Iris pigment epithelial cell (primary cell): ENCODE measurements at regions not wholly inside any gene's neighbourhood (a gene's known extent, or its start where the extent isn't known, plus 50 kb on each side); places are given as distances from the start of the nearest gene placed in this dataset.
A peak's percentile ranks its signal among the peaks of the same experiment; 100 is the strongest.

Experiments
- DNase-seq: peaks from one replicate; pipeline ENCODE4 v3.0.0-alpha.2; 2011; ENCODE audit warnings: low read depth

DNA sequence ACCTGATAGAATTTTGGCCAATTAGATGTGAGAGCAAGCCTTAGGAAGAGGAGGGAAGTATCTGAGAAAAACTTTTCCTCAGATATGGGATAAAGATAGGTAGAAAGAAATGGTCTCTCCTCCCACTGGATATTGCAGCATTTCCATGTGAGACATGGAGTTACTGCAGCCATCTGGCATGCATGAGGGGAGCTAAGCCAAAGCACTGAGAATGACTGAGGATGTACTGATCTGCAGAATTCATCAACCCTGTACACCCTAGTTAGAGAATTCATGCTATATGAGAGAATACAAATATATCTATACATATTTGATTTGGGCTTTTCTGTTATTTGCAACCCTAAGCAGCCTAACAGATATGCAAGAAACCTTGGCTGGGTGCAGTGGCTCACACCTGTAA lies 52.5 kb upstream of the RPL34 start:
- DNase-seq = no peak

DNA sequence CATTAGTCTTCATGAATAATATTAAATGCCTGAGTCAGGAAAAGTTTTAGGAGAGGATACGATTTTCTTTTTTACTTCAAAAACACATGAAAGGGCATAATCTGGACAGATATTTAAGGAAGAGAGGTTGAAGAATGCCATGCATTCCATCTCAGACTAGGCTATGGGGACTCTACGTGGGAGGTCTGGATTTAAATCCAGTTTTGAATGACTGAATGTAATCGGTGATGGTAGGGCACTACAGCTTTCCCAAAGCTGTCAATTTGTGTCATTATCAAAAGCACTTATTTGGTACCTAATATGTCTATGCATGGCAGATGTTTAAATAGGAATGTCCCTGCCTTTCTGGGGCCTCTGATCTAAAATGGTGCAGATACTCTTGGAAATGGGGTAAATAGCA lies 59.3 kb upstream of the RPL34 start:
- DNase-seq = no peak

- no peak for DNase-seq
These were observed 59.8 kb upstream of the RPL34 start for GRCh38 chr4:108560616-108561015.

DNA sequence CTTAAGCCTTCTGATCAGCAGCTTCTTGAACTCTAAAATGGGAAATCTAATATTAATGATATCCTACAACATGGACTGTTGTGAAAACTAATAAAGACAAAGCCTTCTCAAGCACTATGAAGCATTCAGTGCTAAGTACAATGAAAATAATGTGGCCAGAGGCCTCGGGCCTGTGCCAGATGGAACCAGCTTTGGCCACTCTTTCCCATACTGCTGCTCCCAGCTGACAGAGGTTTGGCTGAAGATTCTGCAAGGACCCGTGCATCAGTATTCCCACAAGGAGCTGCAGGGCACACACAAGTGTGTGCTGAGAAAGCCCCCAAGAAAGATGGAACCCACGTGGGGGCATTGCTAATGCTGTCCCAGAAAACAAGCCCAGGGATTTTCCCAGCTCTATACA lies 60.5 kb upstream of the RPL34 start:
- no peak for DNase-seq

GRCh38 chr4:108559068-108559793 lies 61.1 kb upstream of the RPL34 start:
- DNase-seq = no peak

DNA sequence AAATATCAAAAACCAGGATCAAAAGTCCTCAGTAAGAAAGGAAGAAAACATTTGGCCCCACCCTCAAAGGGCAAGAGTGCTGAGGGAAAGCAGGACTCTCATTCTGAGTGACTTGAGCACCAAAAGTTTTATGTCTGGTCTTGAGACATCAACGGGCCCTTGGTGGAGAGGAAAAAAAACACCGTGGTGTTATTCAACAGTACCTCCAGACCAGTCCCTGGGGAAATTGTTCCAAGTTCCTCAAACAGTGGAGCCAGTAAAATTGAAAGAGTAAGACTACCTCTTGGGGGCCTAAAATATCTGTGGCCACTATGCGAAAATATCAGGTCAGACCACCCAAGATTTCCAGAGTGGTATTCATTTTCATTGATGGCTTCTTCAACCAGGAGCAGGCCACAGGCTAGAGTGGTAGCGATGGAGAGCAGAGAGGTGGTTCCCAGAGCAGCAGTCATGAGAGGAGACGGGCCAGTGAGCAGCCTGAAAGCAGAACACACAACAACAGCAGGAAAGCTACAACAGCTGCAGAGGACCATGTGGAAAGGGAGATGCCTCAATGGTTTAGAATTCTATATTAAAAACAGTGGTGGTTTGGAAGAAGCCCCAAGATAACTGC lies 63.7 kb upstream of the RPL34 start:
- no peak for DNase-seq

GRCh38 chr4:108556166-108556565 lies 64.2 kb upstream of the RPL34 start:
- no peak for DNase-seq

GRCh38 chr4:108555701-108556100 lies 64.7 kb upstream of the RPL34 start:
- DNase-seq = no peak

DNA sequence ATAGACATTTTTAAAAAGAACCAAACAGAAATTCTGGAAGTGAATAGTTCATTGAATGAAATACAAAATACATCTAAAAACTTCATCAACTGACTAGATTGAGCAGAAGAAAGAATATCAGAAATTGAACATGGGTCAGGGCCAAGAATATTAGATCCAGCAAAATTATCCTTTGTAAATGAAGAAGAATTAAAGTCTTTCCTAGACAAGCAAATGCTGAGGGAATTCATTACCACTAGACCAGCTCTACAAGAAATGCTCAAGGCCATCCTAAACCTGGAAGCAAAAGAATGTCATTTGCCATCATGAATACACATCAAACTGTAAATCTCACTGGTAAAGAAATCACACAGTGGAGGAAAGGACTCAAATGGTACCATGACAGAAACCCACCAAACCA lies 72.7 kb upstream of the RPL34 start:
- DNase-seq = no peak

GRCh38 chr4:108546728-108547127 lies 73.6 kb upstream of the RPL34 start:
- no peak for DNase-seq

- DNase-seq = peak; percentile 33
These were observed 75.9 kb upstream of the RPL34 start for GRCh38 chr4:108544481-108544880.

DNA sequence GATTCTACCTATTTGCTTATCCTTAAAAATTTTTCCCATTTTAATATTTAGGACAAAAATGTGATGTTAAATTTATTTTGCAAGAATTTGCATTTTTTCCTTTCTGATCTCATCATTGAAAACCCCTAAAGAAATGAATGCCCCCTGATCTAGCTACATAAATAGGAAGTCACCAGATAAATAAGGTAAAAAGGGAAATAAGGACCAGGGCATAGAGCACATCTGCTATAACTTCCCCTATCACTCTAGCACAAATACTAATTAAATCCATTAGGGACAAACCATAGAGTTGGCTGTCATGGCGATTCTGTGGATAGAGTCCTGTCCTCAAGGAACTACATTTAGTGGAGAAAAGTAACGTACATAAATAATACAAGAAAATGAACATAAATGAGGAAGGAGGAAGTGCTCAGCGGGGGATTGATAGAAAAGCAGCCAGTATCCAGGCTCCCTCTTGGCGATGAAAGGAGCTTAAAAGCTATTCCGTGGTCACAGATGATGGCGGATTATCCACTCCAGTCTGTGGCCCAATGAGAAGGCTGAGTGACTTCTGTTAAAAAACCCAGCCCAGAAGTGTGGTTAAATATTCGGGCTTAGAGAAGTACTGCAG lies 76.9 kb upstream of the RPL34 start:
- DNase-seq = no peak

- DNase-seq = no peak
These were observed 79.8 kb upstream of the RPL34 start for GRCh38 chr4:108540536-108540935.

GRCh38 chr4:108536577-108536976 lies 83.8 kb upstream of the RPL34 start:
- DNase-seq = no peak

DNA sequence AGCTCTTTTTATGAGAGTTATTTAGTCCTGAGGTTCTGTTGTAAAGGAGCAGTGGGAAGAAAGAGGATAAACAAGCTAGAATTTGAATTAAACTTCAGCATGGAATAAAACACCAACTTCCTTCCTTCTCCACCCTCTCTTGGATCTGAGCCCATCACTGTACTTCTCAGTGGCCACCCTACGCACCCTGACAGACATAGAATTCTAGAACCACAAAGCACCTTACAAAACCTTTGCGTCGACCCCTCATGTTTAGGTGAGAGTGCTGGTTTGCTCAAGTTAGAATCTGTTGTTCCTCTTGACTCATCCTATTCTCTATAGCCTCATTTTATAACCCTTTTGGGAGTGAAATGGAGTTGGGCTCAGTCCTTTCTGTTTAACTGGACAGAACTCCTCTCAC lies 84.6 kb upstream of the RPL34 start:
- no peak for DNase-seq

DNA sequence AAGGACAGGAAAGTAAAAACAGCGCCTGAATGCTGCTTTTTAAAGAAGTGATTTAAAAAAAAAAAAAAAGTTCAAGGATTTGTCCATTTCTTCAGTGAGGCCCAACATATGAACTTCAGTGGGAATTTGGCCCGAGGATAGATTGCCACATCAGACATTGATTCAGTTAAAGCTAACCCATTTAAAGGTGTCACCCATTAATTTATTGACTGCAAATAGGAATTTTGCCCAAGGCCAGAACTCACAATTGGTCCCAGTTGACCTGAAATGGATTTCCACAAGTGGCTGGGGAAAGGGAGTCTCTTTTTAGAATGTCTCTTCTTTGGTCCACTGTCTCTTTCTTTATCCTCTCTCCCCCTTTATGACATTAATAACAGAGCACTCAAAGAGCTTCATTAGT lies 86.5 kb upstream of the RPL34 start:
- no peak for DNase-seq

- DNase-seq = peak; percentile 29
These were observed 87.0 kb upstream of the RPL34 start for GRCh38 chr4:108533245-108533844.

GRCh38 chr4:108532738-108533137 lies 87.6 kb upstream of the RPL34 start:
- DNase-seq = no peak

- DNase-seq = no peak
These were observed 88.2 kb upstream of the RPL34 start for GRCh38 chr4:108532187-108532586.

DNA sequence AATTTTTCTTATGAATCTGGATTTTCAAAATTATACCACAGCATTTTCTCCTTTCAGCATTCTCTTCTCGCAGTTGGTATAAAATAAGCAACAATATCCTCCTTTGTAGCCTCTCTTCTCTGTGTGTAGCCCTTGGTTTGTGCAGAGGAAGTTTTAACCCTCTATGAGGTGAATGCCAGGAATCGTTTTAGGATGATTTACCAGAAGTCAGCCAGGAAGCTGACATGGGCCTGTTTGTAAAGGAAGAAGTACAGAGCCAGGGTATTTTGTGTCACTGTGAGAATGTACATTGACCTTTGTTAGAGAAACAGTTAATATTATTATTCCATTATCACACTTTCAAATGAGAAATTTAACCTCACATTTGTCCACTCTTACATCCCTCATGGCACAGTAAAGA lies 88.9 kb upstream of the RPL34 start:
- DNase-seq = no peak

DNA sequence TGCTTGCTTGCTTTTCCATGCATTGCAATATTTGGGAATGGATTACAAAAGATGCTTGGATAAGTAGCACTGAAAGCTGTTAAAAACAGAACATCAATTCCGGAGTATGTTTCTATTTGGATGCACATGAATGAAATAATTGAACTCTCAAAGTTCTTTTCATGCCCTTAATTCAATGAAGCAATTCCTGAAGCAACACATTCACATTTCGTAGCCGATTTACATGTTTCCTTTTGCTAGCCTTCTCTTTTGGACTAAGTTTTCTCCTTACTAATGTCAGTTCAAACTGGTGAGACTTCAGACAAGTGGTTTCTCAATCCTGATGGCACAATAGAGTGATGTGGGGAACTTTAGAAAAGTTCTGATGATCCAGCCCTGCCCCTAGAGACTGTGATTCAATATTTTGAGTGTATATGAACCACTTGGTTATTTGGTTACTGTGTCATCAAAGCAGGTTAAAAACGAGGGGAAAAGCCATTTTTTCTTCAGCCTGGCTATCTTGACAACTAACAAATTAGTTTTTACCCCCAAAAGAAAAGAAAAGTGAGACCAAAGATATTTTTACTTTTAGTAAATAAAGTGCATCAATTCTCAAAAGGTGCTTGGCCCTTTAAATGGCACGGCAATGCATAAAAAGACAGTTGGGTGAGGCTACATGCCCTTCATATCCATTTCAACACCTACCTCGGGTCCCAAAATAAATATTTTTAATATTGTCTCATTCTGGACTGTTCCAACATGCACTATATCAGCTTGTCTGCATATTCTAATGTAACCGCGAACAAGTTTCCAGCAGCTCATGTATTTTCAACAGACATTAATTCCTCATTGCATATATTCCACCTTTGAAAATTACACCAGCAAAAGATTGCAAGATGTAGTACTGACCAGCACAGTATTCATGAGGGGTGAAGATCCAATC lies 90.1 kb upstream of the RPL34 start:
- no peak for DNase-seq

GRCh38 chr4:108529102-108529501 lies 91.3 kb upstream of the RPL34 start:
- DNase-seq = no peak
